Cardiac muscle cell (in vitro differentiated cells and primary cell): ENCODE measurements at regions not wholly inside any gene's neighbourhood (a gene's known extent, or its start where the extent isn't known, plus 50 kb on each side); places are given as distances from the start of the nearest gene placed in this dataset.
A peak's percentile ranks its signal among the peaks of the same experiment; 100 is the strongest.

Experiments
- DNase-seq, 2 donors: peaks; one replicate each; pipeline versions ENCODE4 v3.0.0 to v3.0.0-alpha.2; 2010 to 2017; ENCODE audit warnings: low read depth in 1 of 2, low spot score in 1 of 2
- H3K27ac ChIP-seq: fragments of 200-600 bp; sonication (generic); 2 replicates; pipeline ENCODE4 v1.5.1; 2016
- H3K27me3 ChIP-seq: fragments of 200-600 bp; sonication (generic); 2 replicates; pipeline ENCODE4 v1.6.0; 2016; ENCODE audit warnings: control low read depth
- H3K36me3 ChIP-seq: fragments of 200-600 bp; sonication (generic); 2 replicates; pipeline ENCODE4 v1.5.1; 2016; ENCODE audit warnings: control low read depth
- H3K4me1 ChIP-seq: fragments of 200-600 bp; sonication (generic); 2 replicates; pipeline ENCODE4 v1.8.1; 2017; ENCODE audit warnings: low read depth, mild to moderate bottlenecking, mixed run types
- H3K4me3 ChIP-seq: fragments of 200-600 bp; sonication (generic); 2 replicates; pipeline ENCODE4 v1.5.1; 2016; ENCODE audit warnings: mild to moderate bottlenecking
- H3K9me3 ChIP-seq: fragments of 200-600 bp; sonication (generic); 2 replicates; pipeline ENCODE4 v1.5.1; 2017; ENCODE audit warnings: low read depth, mild to moderate bottlenecking, control low read depth
- CTCF ChIP-seq: IDR thresholded peaks from 2 replicates; pipeline ENCODE4 v1.5.1; 2012; ENCODE audit warnings: low read depth, mild to moderate bottlenecking, low read length

DNA sequence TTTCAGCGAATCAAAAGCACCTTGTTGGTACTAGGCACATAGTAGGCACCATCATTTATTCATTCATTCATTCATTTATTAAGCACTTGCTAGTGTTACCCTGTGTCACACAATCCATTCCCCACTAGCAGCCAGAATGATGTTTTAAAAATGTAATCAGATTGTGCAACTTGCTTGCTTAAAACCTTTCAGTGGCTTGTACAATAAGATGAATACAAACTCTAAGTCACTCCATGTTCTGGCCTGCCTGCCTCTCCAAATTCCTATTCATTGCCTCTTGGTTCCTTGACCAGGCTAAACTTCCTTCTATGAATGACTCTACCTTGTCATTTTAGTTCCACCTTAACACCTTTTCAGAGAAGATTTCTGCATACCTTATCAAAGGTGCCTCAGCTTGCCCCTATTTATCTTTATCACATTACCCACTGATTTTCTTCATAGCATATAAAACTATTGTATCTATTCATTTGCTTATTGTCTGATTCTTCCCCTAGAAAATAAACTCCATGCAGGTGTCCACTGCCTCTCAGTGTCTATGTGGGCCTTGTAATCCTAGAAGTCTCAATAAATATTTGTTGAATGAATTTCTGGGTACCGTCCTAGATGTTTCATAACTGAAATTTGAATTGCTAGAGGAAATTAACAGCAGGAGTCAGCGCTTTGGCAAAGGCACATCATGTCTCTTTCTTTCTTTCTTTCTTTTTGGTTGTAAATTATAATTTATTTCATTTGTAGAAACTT lies 169.5 kb downstream of the TMEM26 start:
- DNase-seq, result peak in 1 of 2 donors; percentile 17
- Histone ChIP-seq H3K4me1 (no peaks in the 10 kb centered on the region), H3K4me3 (no peak overlapping the region), H3K27me3 (no peaks in the 10 kb centered on the region), H3K36me3 (no peaks in the 10 kb centered on the region), H3K9me3 (no peaks in the 10 kb centered on the region), H3K27ac (no peak overlapping the region)
- no peak for TF ChIP-seq CTCF

DNA sequence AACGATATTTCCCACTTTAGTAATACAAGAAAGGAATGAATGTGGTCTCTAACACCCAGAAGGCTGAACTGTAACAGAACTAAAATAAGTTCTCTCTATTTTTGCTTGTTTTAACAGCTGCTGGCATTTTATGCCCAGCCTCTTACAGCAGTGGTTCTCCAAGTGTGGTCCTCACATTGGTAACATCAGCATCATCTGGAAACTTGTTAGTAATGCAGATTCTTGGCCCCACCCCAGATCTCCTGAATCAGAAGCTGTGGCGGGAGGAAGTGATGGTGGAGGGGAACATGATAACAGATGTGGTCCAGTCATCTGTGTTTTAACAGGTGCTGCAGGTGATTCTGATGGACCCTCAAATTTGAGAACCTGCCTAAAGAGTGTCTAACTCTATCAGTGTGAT lies 170.1 kb downstream of the TMEM26 start:
- Histone ChIP-seq H3K4me1 (no peaks in the 10 kb centered on the region), H3K4me3 (no peak overlapping the region), H3K36me3 (no peaks in the 10 kb centered on the region), H3K9me3 (no peaks in the 10 kb centered on the region), H3K27me3 (no peaks in the 10 kb centered on the region), H3K27ac (no peak overlapping the region)
- no peak for DNase-seq
- TF ChIP-seq CTCF, result no peak

DNA sequence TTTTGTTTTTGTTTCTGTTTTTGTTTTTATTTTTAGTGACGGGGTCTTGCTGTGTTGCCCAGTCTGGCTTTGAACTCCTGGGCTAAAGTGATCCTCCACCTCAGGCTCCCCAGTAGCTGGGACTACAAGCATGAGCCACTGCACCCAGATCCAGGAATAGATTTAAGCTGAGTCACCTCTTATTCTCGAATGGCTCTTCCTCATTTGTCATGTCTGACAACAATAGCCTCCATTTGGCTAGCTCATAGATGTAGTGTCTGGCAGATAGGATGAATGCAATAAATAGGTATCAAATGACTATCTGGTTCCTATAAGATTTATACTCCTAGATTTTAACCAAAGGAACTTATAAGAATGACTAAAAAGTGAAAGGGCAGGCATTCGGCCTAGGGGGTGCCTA lies 172.9 kb downstream of the TMEM26 start:
- Histone ChIP-seq H3K36me3 (no peaks in the 10 kb centered on the region), H3K27me3 (no peaks in the 10 kb centered on the region), H3K4me1 (no peaks in the 10 kb centered on the region), H3K9me3 (no peaks in the 10 kb centered on the region), H3K27ac (no peak overlapping the region), H3K4me3 (no peak overlapping the region)
- peak in 1 of 2 donors; percentile 10 for DNase-seq
- TF ChIP-seq CTCF, result no peak

DNA sequence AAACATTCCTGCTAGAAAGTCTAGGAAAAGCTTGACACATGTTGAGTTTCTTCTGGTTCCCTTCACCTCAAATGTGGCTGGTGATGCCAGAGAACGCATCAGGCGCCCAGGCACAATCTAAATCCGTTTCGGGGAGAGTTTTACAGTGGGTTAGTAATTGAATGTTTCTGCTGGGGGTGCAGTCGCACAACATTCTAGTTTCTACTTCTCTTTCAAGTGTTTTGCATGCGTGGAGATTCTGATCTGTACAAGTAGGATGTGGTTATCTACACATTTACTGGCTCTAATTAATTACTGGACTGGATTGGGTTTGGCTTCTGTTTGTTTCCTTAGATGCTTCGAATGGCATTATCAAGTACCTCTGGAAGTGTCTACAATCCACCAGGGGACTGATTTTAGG lies 173.8 kb downstream of the TMEM26 start:
- DNase-seq, result no peak
- Histone ChIP-seq H3K27ac (no peak overlapping the region), H3K27me3 (no peaks in the 10 kb centered on the region), H3K4me3 (no peak overlapping the region), H3K9me3 (no peaks in the 10 kb centered on the region), H3K36me3 (no peaks in the 10 kb centered on the region), H3K4me1 (no peaks in the 10 kb centered on the region)
- no peak for TF ChIP-seq CTCF

GRCh38 chr10:61278556-61278955 lies 174.6 kb downstream of the TMEM26 start:
- no peaks in the 10 kb centered on the region for H3K4me1 ChIP-seq
- DNase-seq, result no peak
- no peaks in the 10 kb centered on the region for H3K9me3 ChIP-seq
- H3K4me3 ChIP-seq, result no peak overlapping the region
- no peaks in the 10 kb centered on the region for H3K36me3 ChIP-seq
- H3K27ac ChIP-seq, result no peak overlapping the region
- no peak for TF ChIP-seq CTCF
- no peaks in the 10 kb centered on the region for H3K27me3 ChIP-seq
